ENCODE measurements at regions not wholly inside any gene's neighbourhood (a gene's known extent, or its start where the extent isn't known, plus 50 kb on each side); places are given as distances from the start of the nearest gene placed in this dataset.

GRCh38 chr13:50744116-50744660 lies 99.3 kb downstream of the DLEU7 start:
- no peak for TF ChIP-seq POLR2A (IDR thresholded peaks at IDR 0.05)
- TF ChIP-seq CTCF (IDR thresholded peaks at IDR 0.05): no peak
- TF ChIP-seq POLR2AphosphoS5 (IDR thresholded peaks at IDR 0.05): no peak
- no peak for TF ChIP-seq EP300 (IDR thresholded peaks at IDR 0.05)
